ENCODE measurements at regions not wholly inside any gene's neighbourhood (a gene's known extent, or its start where the extent isn't known, plus 50 kb on each side); places are given as distances from the start of the nearest gene placed in this dataset.

- TF ChIP-seq CTCF (IDR thresholded peaks at IDR 0.05 in 8 of 11, conservative IDR thresholded peaks at IDR 0.05 in 3 of 11), result no peak
- no peak for TF ChIP-seq POLR2A (IDR thresholded peaks at IDR 0.05)
- no peak for TF ChIP-seq POLR2AphosphoS5 (IDR thresholded peaks at IDR 0.05)
Measured at GRCh38 chr1:106998431-106999002, 58.0 kb upstream of the PRMT6 start.
